CD14-positive monocyte (primary cell): ENCODE measurements at regions not wholly inside any gene's neighbourhood (a gene's known extent, or its start where the extent isn't known, plus 50 kb on each side); places are given as distances from the start of the nearest gene placed in this dataset.

Experiments used
- DNase-seq, 3 donors: peaks; one replicate each; pipeline ENCODE4 v3.0.0-alpha.2; 2011 to 2022
- H2AFZ ChIP-seq: 2 replicates; pipeline ENCODE4 v1.6.0; 2012; ENCODE audit warnings: mild to moderate bottlenecking, low read depth, low read length, inconsistent platforms; ENCODE audit not compliant: insufficient read depth, poor library complexity, severe bottlenecking
- H3K27ac ChIP-seq, 2 donors: 1 replicate in 1 of 2; 2 replicates in 1 of 2; pipeline ENCODE4 v1.5.1; 2012 to 2013; ENCODE audit warnings: low read length in 2 of 2, control low read depth in 1 of 2, inconsistent platforms in 1 of 2, low read depth in 1 of 2, mild to moderate bottlenecking in 1 of 2
- H3K27me3 ChIP-seq, 2 donors: one replicate each; pipeline versions ENCODE4 v1.6.0 to v1.6.1; 2011 to 2013; ENCODE audit warnings: low read length in 2 of 2; ENCODE audit not compliant: control insufficient read depth in 2 of 2, insufficient read depth in 2 of 2
- H3K36me3 ChIP-seq, 2 donors: replicated peaks in 1 of 2; 1 replicate in 1 of 2; 2 replicates in 1 of 2; pipeline versions ENCODE4 v1.5.1 to v1.6.1; 2012 to 2013; ENCODE audit warnings: low read length in 2 of 2, control low read depth in 1 of 2, inconsistent platforms in 1 of 2, mild to moderate bottlenecking in 1 of 2; ENCODE audit not compliant: insufficient read depth in 2 of 2, control insufficient read depth in 1 of 2
- H3K4me1 ChIP-seq, 2 donors: 1 replicate in 1 of 2; 2 replicates in 1 of 2; pipeline versions ENCODE4 v1.5.1 to v1.6.1; 2012 to 2013; ENCODE audit warnings: low read length in 2 of 2, control low read depth in 1 of 2, inconsistent platforms in 1 of 2, mild to moderate bottlenecking in 1 of 2, moderate library complexity in 1 of 2; ENCODE audit not compliant: insufficient read depth in 2 of 2, control insufficient read depth in 1 of 2
- H3K4me2 ChIP-seq: replicated peaks from 2 replicates; pipeline ENCODE3; 2012; ENCODE audit warnings: low read length, moderate library complexity, mild to moderate bottlenecking; ENCODE audit not compliant: poor library complexity, severe bottlenecking; ENCODE audit errors: extremely low read depth
- H3K4me3 ChIP-seq, 3 experiments: fragments of 200-600 bp in 1 of 3; sonication (generic) in 1 of 3; replicated peaks in 1 of 3; 1 replicate in 2 of 3; 2 replicates in 1 of 3; pipeline ENCODE4 v1.5.1; 2011 to 2013; ENCODE audit warnings: low read length in 3 of 3, mild to moderate bottlenecking in 3 of 3, control low read depth in 2 of 3, low read depth in 2 of 3, inconsistent platforms in 1 of 3, moderate library complexity in 1 of 3
- H3K79me2 ChIP-seq: 2 replicates; pipeline ENCODE4 v1.6.0; 2012; ENCODE audit warnings: mild to moderate bottlenecking, control low read depth, inconsistent platforms, low read length, moderate library complexity; ENCODE audit not compliant: insufficient read depth
- H3K9ac ChIP-seq: 2 replicates; pipeline ENCODE4 v1.6.0; 2017; ENCODE audit warnings: low read length, mild to moderate bottlenecking; ENCODE audit not compliant: insufficient read depth, poor library complexity, severe bottlenecking
- H3K9me3 ChIP-seq, 2 donors: replicated peaks in 1 of 2; 1 replicate in 1 of 2; 2 replicates in 1 of 2; pipeline versions ENCODE4 v1.5.1 to v1.6.1; 2012 to 2013; ENCODE audit warnings: low read length in 2 of 2, control low read depth in 1 of 2; ENCODE audit not compliant: control insufficient read depth in 1 of 2, insufficient read depth in 1 of 2
- H4K20me1 ChIP-seq: 2 replicates; pipeline ENCODE4 v1.6.0; 2012; ENCODE audit warnings: mild to moderate bottlenecking, low read length, control low read depth, moderate library complexity; ENCODE audit not compliant: insufficient read depth
- H3K27ac Mint-ChIP-seq, 7 donors: one replicate each; pipeline ENCODE4 v1.8.0; 2020; ENCODE audit warnings: mild to moderate bottlenecking in 7 of 7, mixed read lengths in 7 of 7, moderate library complexity in 6 of 7, inconsistent platforms in 2 of 7
- H3K27me3 Mint-ChIP-seq, 3 donors: one replicate each; pipeline ENCODE4 v1.8.0; 2021 to 2022; ENCODE audit warnings: low read depth in 3 of 3, mild to moderate bottlenecking in 3 of 3, mixed read lengths in 3 of 3, moderate library complexity in 3 of 3, inconsistent platforms in 1 of 3
- H3K36me3 Mint-ChIP-seq, 2 donors: one replicate each; pipeline ENCODE4 v1.8.0; 2020; ENCODE audit warnings: mixed read lengths in 2 of 2, inconsistent platforms in 1 of 2, mild to moderate bottlenecking in 1 of 2
- H3K4me1 Mint-ChIP-seq: one replicate; pipeline ENCODE4 v1.8.0; 2020; ENCODE audit warnings: mild to moderate bottlenecking, mixed read lengths
- H3K4me3 Mint-ChIP-seq, 2 donors: one replicate each; pipeline ENCODE4 v1.8.0; 2020; ENCODE audit warnings: mild to moderate bottlenecking in 2 of 2, mixed read lengths in 2 of 2, moderate library complexity in 1 of 2
- H3K9me3 Mint-ChIP-seq, 7 donors: one replicate each; pipeline ENCODE4 v1.8.0; 2020 to 2022; ENCODE audit warnings: mixed read lengths in 7 of 7, mild to moderate bottlenecking in 6 of 7, moderate library complexity in 6 of 7, inconsistent platforms in 2 of 7
- WGBS: methylation state at CpG from one replicate; pipeline ENCODE4 v1.1.5; 2013; ENCODE audit warnings: missing lambda C conversion rate; ENCODE audit not compliant: insufficient coverage; 5-methylcytosine and 5-hydroxymethylcytosine counted together
- intact Hi-C, 2 donors: fragments of 100-400 bp; cut with micrococcal nuclease; formaldehyde crosslinking; loops; one replicate each; pipeline versions ENCODE4 v1.15.0 to v1.15.1; 2023
- TF ChIP-seq, protein P1 (sequence below): fragments of 200-600 bp; IDR thresholded peaks from one replicate; pipeline ENCODE4 v1.8.0; 2022; ENCODE audit warnings: antibody characterized with exemption, mild to moderate bottlenecking

DNA sequence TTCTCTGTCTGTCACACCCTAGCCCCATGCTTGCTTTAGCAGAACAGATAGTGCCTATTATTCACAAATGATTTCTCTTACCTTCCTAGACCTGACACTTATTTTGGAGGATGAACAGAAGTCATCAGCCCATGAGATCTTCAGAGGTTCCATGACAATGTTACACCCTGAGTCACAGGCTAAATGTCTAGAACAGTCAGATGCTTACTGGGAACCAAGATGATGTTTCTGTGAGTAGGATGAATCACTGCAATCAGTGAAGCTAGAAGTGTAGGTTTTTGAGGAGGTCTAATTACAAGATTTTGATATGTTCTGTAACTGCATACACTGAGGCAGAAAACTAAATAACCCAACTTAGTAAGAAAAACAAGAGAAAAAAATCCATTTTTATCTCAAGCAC, 123.0 kb upstream of the THUMPD2 start:
- intact Hi-C loops = no loop called here
- Mint-ChIP-seq H3K4me1 (no peaks in the 10 kb centered on the region), H3K27ac (no peak overlapping the region), H3K36me3 (no peaks in the 10 kb centered on the region), H3K27me3 (peaks cover 0 to 3% (median 2%) of the 10 kb centered on the region in 3 donors), H3K9me3 (peaks cover 0 to 7% (median 2%) of the 10 kb centered on the region in 7 donors), H3K4me3 (no peak overlapping the region)
- DNase-seq = no peak
- TF ChIP-seq, protein P1, sequence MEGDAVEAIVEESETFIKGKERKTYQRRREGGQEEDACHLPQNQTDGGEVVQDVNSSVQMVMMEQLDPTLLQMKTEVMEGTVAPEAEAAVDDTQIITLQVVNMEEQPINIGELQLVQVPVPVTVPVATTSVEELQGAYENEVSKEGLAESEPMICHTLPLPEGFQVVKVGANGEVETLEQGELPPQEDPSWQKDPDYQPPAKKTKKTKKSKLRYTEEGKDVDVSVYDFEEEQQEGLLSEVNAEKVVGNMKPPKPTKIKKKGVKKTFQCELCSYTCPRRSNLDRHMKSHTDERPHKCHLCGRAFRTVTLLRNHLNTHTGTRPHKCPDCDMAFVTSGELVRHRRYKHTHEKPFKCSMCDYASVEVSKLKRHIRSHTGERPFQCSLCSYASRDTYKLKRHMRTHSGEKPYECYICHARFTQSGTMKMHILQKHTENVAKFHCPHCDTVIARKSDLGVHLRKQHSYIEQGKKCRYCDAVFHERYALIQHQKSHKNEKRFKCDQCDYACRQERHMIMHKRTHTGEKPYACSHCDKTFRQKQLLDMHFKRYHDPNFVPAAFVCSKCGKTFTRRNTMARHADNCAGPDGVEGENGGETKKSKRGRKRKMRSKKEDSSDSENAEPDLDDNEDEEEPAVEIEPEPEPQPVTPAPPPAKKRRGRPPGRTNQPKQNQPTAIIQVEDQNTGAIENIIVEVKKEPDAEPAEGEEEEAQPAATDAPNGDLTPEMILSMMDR = no peak
- Histone ChIP-seq H3K4me2 (no peak overlapping the region), H2AFZ (no peak overlapping the region), H3K27me3 (no peaks in the 10 kb centered on the region), H3K27ac (no peak overlapping the region), H4K20me1 (no peaks in the 10 kb centered on the region), H3K9me3 (no peaks in the 10 kb centered on the region), H3K36me3 (no peaks in the 10 kb centered on the region), H3K9ac (no peak overlapping the region), H3K4me1 (no peaks in the 10 kb centered on the region), H3K4me3 (no peak overlapping the region), H3K79me2 (no peaks in the 10 kb centered on the region)

DNA sequence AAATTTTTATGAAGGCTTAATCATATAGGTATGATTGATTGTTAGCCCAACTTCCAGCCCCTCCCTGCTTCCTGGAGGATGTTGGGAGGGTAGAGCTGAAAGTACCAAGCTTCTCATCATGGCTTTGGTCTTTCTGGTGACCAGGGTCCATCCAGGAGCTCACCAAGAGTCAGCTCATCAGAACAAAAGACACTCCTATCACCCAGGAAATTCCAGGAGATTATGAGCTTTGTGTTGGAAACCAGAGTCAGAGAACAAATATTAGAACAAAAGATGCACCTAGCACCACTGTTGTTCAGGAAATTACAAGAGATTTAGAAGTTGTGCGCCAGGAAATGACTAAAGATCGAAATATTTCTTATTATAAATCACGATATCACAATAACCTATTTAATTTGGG, 119.9 kb upstream of the THUMPD2 start:
- Mint-ChIP-seq H3K4me1 (no peaks in the 10 kb centered on the region), H3K36me3 (no peaks in the 10 kb centered on the region), H3K27me3 (peaks cover 0 to 1% (median 0%) of the 10 kb centered on the region in 3 donors), H3K27ac (no peak overlapping the region), H3K9me3 (peaks cover 0 to 7% (median 2%) of the 10 kb centered on the region in 7 donors), H3K4me3 (no peak overlapping the region)
- no peak for DNase-seq
- intact Hi-C loops = no loop called here
- Histone ChIP-seq H2AFZ (no peak overlapping the region), H3K4me2 (no peak overlapping the region), H3K27ac (no peak overlapping the region), H3K4me3 (no peak overlapping the region), H3K79me2 (no peaks in the 10 kb centered on the region), H3K27me3 (no peaks in the 10 kb centered on the region), H3K4me1 (no peaks in the 10 kb centered on the region), H3K36me3 (no peaks in the 10 kb centered on the region), H3K9me3 (no peaks in the 10 kb centered on the region), H4K20me1 (no peaks in the 10 kb centered on the region), H3K9ac (no peak overlapping the region)
- no CpG with 5 or more reads among the region's 3 CpGs for WGBS
- TF ChIP-seq, protein P1 = no peak
